ENCODE measurements at regions not wholly inside any gene's neighbourhood (a gene's known extent, or its start where the extent isn't known, plus 50 kb on each side); places are given as distances from the start of the nearest gene placed in this dataset.

DNA sequence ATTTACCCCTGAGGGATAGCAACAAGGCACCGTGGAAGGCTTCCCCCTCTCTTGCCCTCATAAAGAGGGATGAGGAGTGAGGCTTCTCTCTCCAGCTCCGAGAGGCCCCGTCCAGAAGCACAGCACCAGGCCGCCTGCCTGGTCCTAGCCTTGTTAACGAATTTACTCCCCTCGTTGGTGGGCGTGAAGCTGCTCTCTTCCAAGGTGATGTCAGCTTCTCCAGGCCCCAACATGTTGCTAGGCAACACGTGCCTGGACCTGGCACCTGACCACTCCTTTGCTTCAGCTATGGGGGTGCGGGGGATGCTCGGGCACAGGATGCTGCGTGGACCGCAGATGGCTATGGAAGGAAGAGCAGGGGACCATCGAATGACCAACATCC is 135.2 kb upstream of the MGMT start:
- no peak for DNase-seq (ENCODE audit: low spot score)

DNA sequence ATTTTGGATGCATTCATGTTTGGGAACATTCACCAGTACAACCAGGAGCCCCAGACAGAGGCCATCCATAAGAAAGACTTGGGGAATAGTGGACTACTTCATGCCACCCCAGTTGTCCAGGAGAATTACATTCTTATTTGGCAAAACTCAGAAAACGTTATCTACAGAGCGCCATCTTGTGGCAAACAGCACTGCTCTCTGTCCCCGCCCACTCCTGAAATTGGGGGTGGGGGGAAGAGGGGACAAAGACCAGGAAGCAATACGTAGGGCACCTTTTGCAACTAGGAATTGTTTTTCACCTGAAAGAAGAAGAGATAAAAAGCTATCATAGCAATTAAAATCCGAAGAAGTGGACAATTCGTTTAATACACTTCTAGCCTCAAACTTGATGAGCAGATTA is 134.6 kb upstream of the MGMT start:
- no peak for DNase-seq (ENCODE audit: low spot score)

DNA sequence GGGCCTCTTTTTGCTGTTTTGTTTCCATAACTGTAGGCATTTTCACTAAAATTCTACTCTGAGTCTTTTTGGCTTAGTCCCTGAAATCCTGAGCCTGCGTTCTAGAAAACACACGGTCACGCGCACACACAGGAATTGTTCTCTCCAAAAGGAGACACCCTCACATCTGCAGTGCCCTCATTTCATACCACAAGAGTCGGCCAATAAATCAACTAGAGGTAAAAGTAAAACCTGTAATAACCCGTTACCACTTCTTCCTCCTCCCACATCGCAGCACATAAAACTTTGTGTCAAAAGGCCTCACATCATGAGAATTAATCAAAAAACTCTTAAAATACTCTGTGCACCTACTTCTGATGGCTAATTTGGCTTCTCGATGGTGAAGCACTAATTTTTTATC is 133.3 kb upstream of the MGMT start:
- DNase-seq (ENCODE audit: low spot score), result no peak

DNA sequence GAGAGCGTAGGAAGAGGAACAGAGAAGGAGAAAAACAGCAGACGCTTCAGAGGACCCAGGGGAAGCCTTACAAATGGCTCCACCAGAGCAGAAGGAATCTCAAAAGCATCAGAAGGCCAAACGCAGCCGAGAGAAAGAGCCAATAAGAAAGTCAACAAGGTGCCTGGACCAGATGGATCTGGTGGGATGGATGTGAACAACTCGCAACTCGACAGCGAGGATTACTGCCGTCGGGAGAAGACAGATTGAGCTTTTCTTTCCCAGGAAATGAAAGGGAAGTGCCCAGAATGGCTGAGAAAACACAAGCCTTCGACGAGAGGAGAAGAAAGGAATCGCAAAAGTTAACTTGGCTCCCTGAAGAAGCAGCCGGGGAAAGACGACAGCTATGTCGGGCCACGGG is 132.8 kb upstream of the MGMT start:
- DNase-seq (ENCODE audit: low spot score), result no peak

DNA sequence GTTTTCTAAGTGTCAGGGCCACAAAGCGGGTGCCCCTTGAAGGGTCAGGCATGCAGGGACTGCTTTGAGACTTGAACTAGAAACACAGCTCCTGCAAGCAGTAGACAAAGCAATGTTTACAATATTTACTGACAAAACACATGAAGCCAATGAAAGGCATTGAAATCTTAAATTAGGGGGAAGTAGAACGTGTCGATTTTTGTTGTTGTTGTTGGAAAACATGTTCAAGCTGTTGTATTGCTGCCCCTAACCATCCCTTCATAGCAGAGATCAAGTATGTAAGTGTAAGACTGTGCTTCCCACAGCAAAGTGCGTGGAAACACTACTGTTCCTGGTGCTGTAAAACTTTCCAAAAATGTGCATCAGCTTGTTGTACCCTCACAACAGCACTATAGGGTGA is 131.6 kb upstream of the MGMT start:
- no peak for DNase-seq (ENCODE audit: low spot score)

DNA sequence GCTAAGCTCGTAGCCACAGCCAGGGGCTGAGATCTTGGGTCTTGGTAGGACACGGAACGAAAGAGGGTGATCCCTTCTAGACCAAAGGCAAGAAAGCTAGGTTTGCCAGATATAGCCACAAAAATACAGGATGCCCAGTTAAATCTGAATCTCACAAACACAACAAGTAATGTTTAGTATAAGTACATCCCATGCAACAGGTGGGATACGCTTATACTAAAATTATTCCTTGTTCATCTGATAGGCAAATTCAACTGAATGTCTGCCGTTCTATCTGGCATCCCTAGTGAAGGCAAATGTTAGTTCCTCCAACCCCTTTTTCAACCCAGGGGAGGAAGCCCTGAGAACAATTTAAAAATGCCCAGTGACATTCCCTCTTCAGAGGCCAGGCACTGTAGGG is 131.1 kb upstream of the MGMT start:
- DNase-seq (ENCODE audit: low spot score), result no peak

DNA sequence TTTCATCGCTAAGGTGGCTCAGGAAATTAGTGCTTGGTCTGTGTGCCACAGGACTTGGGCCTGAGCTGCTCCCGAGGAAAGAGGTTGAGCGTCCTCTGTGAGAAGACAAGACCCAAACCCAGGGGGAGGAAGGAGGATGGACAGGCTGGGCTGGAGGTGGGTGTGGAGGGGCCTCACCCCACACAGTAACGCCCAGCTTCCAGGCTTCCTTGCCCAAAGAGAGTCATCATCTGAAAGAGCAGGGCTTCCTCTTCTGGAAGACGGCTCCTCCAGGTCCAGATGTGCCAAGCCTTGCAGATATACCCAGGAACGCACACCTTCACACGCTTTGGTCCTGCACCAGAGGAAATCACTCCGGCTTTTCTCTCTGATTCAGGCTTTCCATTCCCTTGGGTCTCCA is 127.8 kb upstream of the MGMT start:
- DNase-seq (ENCODE audit: low spot score), result no peak

DNA sequence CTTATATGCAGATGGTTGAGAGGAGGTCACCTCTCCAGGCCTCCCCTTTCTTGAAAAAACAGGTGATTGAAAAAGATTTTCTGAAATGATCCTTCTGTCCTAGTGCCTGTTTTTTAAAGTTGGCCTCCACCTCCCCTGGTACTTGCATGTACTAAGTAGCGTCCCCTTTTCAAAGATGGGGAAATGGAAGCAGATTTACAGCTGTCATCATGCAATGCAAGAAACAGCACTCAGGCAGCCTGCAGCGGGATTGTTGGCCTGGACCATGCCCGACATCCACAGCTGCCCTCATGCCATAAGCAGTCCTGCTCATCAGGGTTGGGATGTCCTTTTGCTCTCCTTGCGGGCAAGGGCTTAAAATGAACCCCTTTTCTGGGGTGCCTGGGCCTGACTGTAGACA is 127.2 kb upstream of the MGMT start:
- DNase-seq (ENCODE audit: low spot score), result no peak

DNA sequence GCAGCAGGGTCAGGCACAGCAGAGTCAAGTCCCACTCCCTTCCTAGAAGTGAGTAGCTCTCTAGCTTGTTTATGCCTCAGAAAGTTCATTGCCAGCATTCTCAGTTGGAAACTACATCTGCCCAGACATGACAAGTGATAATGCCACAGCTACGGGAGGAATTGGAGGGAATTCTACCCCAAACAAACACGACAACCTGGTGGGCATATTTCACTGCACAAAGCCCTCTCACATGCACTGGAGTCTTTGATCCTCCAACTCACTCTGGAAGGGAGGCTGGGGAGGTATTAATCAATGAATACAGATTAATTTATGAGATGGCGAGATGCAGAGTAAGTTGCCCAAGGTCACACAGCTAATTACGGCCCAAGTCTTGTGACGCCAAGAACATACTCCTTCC is 126.0 kb upstream of the MGMT start:
- DNase-seq (ENCODE audit: low spot score), result no peak

DNA sequence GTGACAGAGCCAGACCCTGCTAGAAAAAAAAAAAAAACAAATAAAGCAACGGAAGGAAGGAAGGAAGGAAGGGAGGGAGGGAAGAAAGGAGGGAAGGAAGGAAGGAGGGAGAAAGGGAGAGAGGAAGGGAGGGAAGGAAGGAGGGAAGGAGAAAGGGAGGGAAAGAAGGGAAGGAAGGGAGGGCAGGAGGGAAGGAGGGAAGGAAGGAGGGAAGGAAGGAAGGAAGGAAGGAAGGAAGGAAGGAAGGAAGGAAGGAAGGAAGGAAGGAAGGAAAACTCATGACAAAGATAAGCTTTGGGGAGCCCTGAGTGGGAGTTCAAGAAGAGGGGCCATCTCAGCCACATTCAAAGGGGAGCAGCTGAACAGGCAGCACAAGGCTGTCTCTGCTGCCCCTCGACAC is 124.7 kb upstream of the MGMT start:
- DNase-seq (ENCODE audit: low spot score), result no peak

DNA sequence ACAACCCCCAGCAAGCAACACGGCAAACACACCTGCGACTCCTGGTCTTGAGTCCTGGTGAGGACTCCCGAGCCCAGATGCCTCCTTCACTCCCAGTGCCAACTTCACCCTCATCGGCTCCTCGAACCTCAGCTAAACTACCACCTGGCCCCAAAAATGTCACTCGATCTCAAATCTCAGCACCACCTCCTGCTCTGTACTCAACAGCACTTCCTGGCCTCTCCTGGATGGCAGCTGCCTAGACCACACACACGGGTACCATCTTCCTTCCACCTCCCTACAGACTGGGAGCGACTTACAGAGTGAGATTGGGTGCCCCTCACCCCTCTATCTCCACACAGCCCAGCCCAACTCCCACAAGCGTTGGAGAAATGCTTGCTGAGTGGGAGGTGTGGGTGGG is 123.9 kb upstream of the MGMT start:
- DNase-seq (ENCODE audit: low spot score), result no peak

DNA sequence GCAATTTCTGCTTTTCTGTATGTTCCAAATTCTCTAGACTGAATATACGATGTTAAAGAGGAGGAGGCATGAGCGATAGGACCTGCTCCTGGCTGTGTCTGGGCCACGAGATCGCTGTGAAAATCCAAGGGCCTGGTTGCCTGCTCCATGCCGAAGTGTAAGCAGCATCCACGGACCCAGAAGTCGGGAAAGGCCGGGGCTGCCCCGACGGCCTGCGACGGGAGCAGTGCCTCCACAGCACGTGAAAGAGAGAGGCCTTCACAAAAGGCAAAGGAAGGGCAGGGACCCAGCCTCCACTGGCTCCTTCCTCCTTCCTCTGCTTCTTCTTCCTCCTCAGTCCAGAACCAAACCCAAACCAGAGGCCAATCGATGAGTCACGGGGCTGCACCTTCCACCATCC is 122.9 kb upstream of the MGMT start:
- DNase-seq (ENCODE audit: low spot score), result no peak

DNA sequence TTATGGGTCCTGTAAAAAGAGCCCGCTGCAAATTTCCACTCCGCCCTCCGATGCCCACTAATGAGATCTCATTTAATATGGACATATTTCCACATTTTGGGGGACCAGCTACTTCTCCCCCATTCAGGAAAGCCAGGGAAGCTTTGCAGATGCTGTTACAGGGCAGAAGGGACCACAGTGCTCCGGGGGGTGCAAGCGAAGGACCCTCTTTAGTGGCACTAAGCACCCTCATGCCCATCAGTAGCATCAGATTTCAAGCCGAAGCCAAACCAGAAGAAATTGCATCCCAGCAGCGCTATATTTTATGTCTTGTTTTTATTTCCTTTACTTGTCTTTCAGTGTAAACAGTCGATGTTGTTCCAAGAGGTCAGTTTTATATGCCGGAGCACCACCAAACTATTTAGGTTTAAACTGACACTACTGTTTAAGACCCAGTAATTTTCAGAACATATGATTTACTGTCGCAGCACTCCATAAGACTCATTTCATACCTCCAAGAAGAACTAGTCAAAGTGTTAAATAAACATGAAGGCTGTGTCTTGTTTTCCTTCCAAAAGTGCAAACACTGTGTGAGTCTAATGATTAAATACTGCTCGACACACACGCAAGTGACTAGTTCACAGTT is 122.2 kb upstream of the MGMT start:
- no peak for DNase-seq (ENCODE audit: low spot score)

DNA sequence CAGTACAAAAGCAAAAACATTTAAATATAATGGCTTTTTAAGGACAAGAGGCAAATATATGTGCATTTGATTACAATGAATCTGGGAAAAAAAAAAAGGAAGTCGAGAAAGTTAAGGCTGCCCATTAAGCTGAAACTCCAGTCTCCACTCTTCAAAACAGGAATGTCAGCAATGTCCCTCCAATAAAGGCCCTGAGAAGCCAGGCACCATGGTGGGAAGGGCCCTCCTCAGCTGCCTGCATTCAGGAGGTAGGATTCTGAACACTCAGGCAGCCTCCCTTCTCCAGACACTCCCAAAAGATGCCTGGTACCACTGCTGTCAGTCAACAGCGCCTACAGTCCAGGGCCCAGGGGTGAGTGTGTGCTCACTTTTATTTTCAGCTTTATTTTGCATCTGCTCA is 121.3 kb upstream of the MGMT start:
- DNase-seq (ENCODE audit: low spot score), result no peak

DNA sequence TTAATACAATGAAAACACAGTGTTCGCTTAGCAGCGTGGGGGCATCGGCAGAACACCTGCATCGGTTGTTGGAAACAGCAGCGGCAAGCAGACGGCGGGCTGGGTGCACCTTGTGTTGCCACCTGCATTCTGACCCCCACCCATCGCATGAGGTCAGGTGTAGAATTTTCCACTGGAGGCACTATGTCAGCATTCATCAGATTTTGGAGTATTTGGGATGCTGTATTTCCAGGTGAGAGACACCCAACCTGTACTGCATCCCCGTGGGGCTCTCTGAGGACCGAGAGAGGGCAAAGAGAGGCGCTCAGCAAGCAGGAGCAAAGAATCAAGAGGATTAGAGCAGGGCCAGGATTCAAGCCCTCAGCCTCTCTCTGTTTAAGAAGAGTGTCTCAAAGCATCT is 116.4 kb upstream of the MGMT start:
- DNase-seq (ENCODE audit: low spot score), result no peak

DNA sequence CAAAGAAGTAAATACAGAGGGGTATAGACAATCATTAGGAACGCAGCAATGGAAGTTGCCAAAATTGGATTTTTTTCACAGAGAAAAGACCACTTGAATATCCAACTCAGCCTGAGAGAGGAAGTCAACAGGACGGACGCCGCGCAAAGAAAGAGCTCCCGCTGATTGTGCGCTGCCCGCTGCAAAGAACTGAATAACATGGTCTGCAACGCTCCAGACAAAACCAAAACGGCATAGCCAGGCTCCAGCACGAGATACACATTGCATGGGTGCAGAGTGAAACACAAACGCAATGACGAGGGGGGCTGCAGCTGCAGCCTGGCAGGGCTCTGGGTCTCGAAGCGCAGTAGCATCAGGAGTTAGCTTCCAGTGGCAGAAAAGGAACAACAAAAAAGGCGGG is 113.9 kb upstream of the MGMT start:
- no peak for DNase-seq (ENCODE audit: low spot score)

DNA sequence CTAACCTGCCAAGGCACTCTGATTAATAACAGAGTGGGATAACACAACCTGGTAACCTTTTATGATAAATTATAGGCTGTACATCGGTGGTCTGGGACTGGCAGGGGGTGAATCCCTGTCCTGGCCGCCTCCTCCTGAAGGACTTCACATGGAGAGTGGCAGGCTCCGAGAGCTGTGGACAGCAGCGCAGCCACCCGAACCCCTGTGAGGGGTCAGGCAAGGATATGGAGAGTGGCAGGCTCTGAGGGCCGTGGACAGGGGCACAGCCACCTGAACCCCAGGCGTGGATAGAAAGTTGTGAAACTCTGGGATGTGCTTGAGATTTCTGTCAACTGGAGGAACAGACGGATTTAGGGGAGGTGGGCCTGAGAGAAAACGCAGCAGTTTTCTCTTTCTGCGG is 107.0 kb upstream of the MGMT start:
- DNase-seq (ENCODE audit: low spot score), result no peak

DNA sequence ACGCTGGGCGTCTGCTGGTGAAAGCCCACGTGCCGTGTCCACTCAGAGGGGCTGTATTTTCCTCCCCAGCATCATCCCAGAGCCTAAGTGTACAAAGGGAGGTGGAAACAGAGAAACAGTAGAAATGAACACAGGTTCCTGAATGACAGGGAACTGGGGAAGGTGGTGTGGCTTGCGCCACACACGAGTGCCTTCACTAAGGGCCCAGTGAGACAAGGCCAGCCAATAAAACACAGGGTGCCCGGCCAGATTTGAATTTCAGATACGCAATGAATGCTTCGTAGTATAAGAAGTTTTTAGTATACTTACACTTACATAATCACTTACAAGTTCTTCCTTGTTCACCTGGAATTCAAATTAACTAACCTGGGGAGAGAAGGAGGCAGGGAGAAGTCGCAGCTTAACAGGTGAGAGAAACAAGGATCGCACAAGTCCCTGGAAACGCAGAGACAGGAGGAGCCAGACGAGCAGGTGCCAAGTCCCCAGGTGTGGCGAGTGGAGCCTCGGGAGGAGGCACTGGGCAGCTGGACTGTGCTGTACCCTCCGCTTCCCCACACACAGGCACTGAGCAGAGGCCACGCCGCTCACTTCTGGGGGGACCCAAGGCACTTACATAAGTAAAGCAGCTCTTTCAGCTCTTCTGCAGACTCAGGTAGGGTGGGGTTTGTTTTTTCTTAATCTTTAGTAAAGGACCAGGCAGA is 105.2 kb upstream of the MGMT start:
- DNase-seq (ENCODE audit: low spot score), result no peak

DNA sequence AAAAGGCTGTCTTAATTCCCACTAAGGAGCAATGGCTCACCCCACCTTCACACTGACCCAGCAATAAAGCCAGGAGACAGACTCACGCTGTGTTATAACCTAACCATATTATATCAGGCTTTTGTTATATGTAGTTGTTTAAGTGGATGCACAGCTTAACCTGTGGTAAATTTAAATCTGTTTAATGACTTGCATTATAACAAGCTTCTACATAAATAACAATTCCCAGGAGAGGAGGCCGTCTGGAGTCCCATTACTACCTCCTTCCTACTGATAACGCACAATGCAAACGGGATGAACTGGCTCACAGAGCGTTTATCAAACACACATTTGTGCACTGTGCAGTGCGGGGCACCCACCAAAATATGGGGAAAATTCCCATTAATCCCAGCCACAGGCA is 102.1 kb upstream of the MGMT start:
- DNase-seq (ENCODE audit: low spot score), result no peak

DNA sequence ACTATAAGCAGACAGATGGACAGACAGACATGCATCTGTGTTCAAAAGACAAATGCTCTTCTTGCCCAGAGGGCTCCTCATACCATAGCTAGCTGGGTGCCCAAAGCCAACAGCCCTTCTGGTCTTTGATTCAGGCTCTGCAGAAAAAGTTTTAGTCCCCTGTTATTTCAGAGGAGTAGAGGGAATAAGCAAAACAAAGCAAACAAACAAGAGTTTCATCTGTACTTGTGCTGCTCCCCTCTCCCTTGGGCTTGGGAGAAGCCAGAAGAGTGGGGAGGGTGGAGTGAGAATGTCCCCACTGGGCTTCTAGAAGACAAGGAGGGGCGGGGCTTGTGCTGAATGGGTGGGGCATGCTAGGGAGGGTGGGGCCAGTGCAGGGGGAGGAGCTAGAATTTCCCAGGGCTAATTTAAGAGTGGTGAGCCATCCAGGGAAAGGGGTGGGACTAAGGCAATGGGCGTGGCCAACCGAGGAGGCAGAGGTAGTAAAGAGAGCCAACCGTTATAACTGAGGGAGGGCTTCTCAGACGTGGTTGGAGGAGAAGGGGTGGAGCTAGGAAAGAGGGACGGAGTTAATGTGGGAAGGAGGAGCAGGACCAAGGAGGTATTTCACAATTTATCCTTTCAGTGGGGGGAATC is 101.2 kb upstream of the MGMT start:
- no peak for DNase-seq (ENCODE audit: low spot score)

DNA sequence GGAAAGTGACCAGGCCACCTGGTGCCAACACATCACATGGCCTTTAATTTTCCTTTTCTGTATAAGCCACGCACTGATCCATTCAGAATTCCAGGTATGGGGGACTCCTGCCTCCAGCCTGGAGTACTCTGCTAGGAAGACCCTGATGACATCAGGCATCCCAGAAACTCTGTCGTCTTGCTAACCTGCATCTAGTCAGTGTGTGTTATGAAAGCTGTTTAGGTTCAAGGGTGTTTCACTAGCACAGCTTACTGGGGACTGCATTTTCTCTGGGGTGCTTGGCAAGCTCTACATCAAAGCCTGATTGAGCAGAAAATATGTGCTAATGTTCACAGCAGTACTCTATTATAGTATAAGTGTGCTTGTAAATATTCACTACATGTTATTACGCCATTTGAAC is 100.6 kb upstream of the MGMT start:
- no peak for DNase-seq (ENCODE audit: low spot score)

DNA sequence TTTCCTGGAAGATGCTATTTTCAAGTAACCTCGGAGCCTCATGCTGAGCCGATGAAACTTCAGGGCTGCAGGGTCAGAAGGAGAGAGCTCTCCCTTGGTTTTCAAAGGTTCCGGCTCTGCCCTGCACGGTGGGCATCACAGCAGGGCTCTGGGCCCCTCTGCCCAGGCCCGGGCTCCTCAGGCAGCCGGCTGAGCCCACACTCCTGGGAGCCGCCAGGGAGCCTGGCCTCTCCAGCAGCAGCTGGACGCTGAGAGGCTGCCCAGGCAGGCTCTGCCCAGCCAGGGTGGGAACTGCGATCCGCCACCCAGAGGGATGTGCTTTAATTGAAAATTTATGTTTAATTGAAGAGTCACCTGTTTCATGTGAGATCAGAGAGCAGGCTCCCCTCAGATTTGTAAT is 97.5 kb upstream of the MGMT start:
- DNase-seq (ENCODE audit: low spot score), result no peak

DNA sequence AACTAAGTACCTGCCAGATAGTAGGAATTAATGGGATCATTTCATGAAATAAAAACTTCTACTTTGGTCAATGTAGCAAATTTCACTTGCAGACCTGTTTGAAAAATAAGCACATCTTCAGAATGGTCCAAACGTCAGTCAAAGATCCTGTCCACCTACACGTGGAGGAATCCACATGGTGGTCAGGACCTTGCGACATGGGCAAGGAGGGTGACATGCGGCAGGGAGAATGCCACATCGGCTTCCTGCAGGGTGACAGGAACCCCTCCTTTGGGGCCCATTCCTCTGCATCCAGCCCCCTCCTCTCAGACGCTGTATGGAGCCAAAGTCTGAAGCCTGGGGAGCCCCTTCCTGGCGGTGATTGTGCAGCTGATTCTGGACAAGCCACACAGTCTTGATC is 95.5 kb upstream of the MGMT start:
- DNase-seq (ENCODE audit: low spot score), result no peak

DNA sequence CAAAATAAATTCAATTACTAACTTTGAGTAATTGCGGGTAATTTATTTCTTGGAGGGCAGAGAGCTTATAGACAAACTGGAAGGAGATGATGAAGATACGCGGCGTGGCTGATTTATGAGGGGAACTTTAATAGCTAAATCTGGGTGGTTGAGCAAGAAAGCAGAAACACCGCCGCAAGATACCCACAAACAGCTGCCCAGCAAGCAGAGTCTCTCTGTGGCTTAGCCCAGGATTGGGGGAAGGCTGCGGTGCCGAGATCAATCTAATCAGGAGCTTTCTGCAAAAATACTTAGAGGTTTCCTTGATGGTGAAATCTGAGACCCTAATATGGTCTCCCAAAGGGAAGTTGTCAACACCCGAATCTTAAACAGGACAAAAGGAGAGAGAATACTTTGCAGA is 94.9 kb upstream of the MGMT start:
- DNase-seq (ENCODE audit: low spot score), result no peak
